GM19463 (cell line): ENCODE measurements at regions not wholly inside any gene's neighbourhood (a gene's known extent, or its start where the extent isn't known, plus 50 kb on each side); places are given as distances from the start of the nearest gene placed in this dataset.

Source experiments
- ATAC-seq: cut with Tn5 transposase; IDR thresholded peaks from one replicate; pipeline ENCODE4 v1.9.1; 2021; ENCODE audit warnings: mild to moderate bottlenecking, moderate library complexity; ENCODE audit not compliant: unreplicated experiment

- ATAC-seq: no peak
Measured at GRCh38 chr5:96045888-96046287, 84.2 kb upstream of the ELL2 start.

- no peak for ATAC-seq
Measured at GRCh38 chr5:96043446-96043845, 81.8 kb upstream of the ELL2 start.

- ATAC-seq: no peak
Measured at GRCh38 chr5:96037128-96037527, 75.5 kb upstream of the ELL2 start.

- no peak for ATAC-seq
Measured at GRCh38 chr5:96036301-96036700, 74.7 kb upstream of the ELL2 start.

- ATAC-seq: no peak
Measured at GRCh38 chr5:96035796-96036195, 74.1 kb upstream of the ELL2 start.

- no peak for ATAC-seq
Measured at GRCh38 chr5:96033116-96033515, 71.5 kb upstream of the ELL2 start.

- ATAC-seq: no peak
Measured at GRCh38 chr5:96031811-96032261, 70.2 kb upstream of the ELL2 start.

- ATAC-seq: no peak
Measured at GRCh38 chr5:96031180-96031579, 69.5 kb upstream of the ELL2 start.

GRCh38 chr5:96026406-96027041, 64.9 kb upstream of the ELL2 start:
- no peak for ATAC-seq

GRCh38 chr5:96024683-96025475, 63.2 kb upstream of the ELL2 start:
- no peak for ATAC-seq

GRCh38 chr5:96023518-96023917, 61.9 kb upstream of the ELL2 start:
- ATAC-seq: no peak

- ATAC-seq: no peak
Measured at GRCh38 chr5:96022971-96023370, 61.3 kb upstream of the ELL2 start.

GRCh38 chr5:96017951-96018350, 56.3 kb upstream of the ELL2 start:
- no peak for ATAC-seq

- no peak for ATAC-seq
Measured at GRCh38 chr5:96016216-96016615, 54.6 kb upstream of the ELL2 start.

- no peak for ATAC-seq
Measured at GRCh38 chr5:96015709-96016108, 54.1 kb upstream of the ELL2 start.

- ATAC-seq: no peak
Measured at GRCh38 chr5:96014395-96014794, 52.7 kb upstream of the ELL2 start.

- no peak for ATAC-seq
Measured at GRCh38 chr5:96013254-96013653, 51.6 kb upstream of the ELL2 start.

GRCh38 chr5:96012399-96012798, 50.7 kb upstream of the ELL2 start:
- ATAC-seq: no peak
